Activated T-helper 1 cell treated with anti-CD3 and anti-CD28 coated beads, Interleukin-2, amount 50 U/mL, for 16 hours (primary cell): ENCODE measurements at regions not wholly inside any gene's neighbourhood (a gene's known extent, or its start where the extent isn't known, plus 50 kb on each side); places are given as distances from the start of the nearest gene placed in this dataset.
"Not testable (repeated sequence)": the region's sequence is repeated elsewhere in the genome, so short reads cannot be mapped to it uniquely, and the experiment has no call there.

ENCODE experiments used
- DNase-seq, 2 donors: peaks; one replicate each; pipeline ENCODE4 v3.0.0-alpha.2; 2020; ENCODE audit warnings: low read depth in 1 of 2, low spot score in 1 of 2

- no peak for DNase-seq
Observed at GRCh38 chr13:81610644-81611043, 1269.7 kb upstream of the SPRY2 start.

DNA sequence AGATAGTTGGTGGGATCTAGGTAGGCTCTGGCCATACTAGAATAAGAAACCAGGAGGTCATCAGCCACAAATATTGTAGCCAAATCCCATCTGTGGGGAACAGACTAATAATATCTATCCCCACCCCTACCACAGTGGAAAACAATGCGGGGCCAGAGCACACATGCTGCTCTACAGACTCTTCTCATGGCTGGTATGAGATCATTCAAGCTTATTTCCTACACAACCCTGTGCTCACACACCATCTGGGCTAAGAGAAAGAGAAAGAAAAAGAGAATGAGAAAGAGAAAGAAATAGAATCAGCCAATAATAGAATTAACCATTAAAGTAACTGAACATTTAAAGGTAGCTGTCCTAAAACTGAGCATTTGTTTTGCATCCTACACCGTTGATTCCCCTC lies 1268.4 kb upstream of the SPRY2 start:
- no peak for DNase-seq

- no peak for DNase-seq
Observed at GRCh38 chr13:81606074-81606473, 1265.1 kb upstream of the SPRY2 start.

DNA sequence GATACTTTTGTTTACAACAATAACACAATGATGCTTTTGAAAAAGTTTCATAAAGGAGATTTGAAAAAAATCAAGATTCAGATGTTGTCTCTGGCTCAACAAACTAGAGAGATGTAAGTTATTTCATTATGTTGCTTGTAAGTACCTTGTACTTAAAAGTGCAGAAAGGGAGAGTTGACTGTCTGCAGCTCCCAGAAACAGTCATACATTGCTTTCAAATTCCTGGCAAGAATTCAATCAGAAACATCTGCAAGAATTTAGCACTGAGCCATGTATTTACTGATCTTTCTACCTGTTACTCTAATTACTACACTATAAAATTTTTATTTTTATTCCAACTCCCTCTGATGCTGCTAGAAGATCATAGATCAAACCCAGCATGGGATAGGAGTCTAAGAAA lies 1261.3 kb upstream of the SPRY2 start:
- no peak for DNase-seq

DNA sequence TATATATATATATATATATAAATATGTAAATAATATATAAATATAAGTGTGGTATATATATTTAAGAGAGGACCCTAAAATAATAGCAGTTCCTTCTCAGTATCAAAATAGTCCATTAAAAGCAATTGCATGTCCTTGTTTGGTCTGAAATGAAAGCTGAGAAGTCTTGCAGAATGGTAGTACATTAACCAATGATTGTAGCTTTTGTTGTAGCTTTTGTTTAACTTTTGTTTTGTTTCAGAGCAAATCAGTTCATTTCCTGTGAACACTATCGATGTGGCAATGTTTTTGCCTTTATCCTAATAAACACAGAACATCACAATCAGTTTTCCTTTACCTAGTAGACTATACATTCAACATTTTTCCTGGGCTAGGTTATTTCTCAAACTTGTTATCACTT lies 1256.2 kb upstream of the SPRY2 start:
- DNase-seq, result no peak

GRCh38 chr13:81596224-81596753 lies 1255.4 kb upstream of the SPRY2 start:
- DNase-seq, result no peak

DNA sequence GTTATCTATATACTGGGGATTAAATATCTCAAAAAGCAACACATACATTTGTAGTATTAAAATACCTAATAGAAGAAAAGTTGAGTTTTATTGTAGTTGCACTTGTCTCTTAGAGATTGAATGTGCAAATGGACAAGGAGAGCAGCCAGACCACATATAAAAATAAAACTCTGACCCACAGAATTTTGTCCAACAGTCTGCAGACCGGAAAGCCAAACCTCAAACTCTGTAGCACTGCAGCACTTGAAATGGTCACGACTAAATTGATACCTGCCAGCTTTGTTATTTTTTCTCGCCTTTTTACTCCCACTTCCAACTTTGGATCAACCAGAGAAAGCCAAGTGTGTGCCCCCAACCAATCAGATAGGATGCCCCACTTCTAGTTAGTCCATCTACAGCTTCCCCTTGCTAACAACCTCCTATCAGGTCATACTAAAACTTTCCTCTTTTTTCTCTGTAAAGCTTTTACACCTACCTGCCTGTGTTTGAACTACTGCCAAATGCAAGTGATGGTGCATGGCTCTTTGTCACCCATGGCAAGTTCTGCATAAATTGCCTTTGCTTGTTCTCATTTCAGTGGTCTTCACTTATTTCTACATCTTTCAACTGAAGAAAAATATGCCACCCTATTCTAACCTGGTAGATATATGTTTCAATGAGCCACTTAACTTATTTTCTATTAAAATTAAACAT lies 1250.7 kb upstream of the SPRY2 start:
- DNase-seq, result no peak

GRCh38 chr13:81582381-81582780 lies 1241.5 kb upstream of the SPRY2 start:
- no peak for DNase-seq

DNA sequence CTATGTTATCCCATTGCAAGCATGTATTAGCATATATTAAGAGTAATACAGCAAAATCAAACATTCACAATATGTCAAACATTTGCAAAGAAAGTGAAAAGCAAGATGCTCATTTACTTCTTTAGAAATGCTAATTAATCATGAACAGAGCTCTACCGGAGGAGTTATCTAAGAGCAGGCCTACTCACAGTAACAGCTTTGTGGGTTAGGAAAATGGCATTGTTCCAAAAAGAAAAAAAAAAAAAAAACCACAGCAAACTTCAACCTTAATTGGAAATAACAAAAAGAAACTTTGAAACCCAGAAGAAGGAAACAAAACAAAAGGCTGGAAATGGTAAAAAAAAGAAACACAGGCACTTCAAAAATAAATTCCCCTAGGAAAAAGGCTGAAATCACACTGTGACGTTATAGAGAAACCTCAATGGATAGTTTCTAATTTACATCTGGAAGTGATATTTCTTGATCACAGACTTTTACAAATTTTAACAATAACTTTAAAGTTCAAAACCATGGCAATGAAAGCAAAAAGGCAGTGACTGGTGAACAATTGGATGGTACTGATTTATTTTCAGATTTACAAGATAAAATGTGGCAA lies 1236.8 kb upstream of the SPRY2 start:
- DNase-seq, result no peak

DNA sequence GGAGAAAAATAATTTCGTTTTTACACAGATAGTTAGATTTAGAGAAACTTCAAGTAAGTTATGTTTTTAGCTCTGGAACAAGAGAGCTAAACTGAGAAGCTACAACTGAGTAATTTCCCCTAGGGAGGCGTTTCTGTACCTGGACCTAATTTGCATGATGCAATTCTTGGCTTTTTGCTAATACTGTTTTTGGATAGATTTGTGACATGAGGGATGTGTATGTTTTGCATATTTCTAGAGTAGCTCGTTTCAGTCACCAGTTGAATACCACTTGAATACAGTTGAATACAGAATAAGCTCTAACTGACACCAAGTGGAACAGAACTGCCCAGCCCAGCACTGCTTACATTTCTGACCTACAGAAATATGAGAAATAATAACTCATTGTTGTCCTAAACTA lies 1227.9 kb upstream of the SPRY2 start:
- no peak for DNase-seq

- DNase-seq, result no peak
Observed at GRCh38 chr13:81565849-81566248, 1224.9 kb upstream of the SPRY2 start.

DNA sequence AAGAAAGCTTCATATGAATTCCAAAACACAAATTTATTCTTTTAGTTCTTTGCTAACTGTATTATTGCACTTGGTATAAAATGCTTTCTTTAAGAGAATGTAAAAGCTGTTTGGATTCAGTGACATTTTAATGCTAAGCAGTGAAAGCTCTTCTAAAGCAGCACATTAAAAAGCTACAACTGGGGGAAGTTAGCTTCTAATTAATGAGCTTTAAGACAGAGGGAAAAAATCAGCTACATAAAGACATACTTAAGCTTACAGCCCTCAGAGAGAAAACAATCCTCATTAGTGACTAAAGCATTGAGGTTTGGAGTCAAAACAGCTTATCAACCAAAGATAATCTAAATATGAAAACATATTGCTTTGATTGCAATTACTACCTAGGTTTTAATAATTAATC lies 1222.2 kb upstream of the SPRY2 start:
- no peak for DNase-seq

DNA sequence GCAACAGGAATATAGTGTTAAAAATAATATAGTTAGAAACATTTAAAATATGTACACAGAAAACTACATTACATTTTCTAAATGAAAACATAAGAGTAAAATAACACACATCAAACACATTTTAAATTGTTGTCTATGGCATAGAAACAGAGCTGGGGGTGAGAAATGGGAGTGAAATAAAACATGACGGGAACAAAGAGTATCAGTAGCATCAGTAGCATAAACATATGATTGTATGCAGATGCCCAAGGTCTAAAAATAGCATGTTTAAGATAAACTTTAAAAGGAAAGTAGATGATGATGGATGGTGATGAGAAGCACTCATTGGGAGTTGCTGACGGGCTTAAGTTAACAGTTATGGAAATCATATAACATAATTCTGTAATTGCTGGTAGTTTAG lies 1221.7 kb upstream of the SPRY2 start:
- no peak for DNase-seq

DNA sequence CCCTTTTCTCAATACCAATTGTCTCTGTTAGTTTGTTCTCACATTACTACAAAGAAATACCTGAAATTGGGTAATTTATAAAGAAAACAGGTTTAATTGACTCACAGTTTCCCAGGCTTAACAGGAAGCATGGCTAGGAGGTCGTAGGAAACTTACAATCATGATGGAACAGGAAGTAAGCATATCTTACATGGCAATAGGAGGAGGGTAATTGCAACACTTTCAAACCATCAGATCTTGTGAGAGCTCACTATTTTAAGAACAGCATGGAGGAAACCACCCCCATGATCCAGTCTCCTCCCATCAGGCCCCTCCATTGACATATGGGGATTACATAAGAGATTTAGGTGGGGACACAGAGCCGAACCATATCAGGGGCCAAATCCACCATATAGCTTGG lies 1210.1 kb upstream of the SPRY2 start:
- DNase-seq, result no peak

DNA sequence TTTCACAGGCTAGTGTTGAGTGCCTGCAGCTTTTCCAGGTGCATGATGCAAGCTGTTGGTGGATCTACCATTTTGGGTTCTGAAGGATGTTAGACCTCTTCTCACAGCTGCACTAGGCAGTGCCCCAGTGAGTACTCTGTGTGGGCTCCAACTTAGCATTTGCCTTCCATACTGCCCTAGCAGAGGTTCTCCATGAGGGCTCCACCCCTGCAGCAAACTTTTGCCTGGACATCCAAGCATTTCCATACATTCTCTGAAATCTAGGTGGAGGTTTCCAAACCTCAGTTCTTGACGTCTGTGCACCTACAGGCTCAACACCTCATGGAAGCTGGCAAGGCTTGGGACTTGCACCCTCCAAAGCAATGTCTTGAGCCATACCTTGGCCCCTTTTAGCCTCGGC lies 1205.4 kb upstream of the SPRY2 start:
- DNase-seq, result not testable (repeated sequence)

DNA sequence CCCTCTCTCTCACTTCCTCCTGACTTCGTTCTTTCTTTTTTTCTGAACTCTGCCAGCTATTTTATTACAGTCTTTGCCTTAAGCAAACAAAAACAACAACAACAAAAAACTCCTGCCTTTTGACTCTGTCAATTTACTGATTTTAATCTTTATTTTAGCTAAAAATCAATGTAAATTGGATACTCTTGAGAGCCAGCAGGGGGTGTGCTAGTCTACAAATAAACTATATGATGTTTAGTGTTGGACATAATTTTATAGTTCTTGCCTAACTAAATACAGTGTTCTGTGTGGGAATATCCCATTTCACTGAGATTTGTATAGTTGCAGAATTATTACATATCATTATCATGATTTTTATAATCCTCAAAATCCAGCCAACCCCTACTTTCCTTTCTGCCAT lies 1199.9 kb upstream of the SPRY2 start:
- DNase-seq, result no peak

DNA sequence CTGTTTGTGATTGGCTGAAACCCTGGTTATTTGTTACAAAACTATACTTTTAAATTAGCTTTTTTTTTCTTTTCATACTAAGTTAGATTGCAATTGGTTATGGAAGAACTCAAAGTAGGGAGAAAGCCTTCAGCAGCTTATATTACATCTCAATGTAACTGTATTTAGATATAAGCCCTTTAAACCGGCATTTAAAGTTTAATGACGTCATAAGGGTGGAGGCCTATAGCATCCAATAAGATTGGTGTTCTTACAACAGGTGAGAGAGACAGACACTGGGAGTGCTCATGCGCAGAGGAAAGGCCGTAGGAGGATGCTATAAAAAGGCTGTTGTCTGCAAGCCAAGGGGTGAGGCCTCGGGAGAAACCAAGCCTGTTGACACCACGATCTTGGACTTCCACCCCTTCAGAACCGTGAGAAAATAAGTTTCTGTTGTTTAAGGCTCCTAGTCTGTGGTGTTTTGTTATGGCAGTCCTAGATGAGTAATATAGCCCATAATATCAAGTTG lies 1198.8 kb upstream of the SPRY2 start:
- DNase-seq, result no peak

DNA sequence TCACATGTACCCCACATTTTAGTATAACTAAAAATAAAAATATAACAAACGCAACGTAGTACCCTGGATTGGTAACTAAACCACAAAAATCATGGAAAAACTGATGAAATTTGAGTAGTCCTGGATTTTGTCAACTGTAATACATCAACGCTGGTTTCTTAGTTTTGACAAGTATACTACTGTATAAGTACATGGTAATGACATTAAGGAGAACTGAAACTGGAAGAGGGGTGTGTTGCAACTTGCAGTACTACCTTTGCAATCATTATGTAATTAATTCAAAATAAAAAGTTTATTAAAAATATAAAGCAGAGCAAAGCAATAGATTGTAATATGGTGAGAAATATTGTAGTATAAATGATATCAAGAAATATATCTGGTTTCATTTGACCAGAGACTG lies 1158.0 kb upstream of the SPRY2 start:
- no peak for DNase-seq

DNA sequence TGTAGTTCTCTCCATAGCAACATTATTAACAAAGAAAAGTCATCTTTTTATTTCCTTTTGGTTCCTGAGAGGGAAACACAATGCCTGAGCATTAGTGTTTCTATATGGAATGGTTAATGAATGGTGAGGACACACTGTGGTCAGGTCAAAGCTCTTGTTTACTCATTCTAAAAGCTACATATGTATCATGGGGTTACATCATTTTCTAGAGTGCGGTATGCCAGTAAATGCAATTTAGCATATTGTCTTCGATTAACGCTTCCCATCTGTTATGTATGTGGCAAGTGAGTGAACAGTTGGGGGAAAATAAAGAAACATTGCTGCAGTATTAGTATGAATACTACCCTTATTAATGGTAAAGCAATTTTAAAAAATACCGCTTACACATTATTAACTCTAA lies 1152.2 kb upstream of the SPRY2 start:
- DNase-seq, result no peak

DNA sequence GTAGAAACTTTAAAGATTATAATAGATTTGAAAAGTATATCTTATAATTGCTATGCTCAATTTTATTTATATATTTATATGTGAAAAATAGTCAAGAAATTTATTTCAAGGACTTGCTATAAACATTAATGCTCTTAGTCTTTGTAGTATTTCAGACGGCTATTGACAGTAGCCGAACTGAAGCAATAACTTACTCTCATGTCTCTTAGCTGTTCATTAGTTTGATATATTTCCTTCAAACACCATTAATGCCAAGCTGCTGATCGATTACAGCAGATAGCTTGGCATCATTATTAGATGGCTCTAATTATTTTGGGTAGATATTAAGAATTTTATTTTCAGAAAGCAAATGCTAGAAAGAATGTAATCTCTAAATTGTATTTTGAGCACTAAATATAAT lies 1151.5 kb upstream of the SPRY2 start:
- DNase-seq, result no peak

DNA sequence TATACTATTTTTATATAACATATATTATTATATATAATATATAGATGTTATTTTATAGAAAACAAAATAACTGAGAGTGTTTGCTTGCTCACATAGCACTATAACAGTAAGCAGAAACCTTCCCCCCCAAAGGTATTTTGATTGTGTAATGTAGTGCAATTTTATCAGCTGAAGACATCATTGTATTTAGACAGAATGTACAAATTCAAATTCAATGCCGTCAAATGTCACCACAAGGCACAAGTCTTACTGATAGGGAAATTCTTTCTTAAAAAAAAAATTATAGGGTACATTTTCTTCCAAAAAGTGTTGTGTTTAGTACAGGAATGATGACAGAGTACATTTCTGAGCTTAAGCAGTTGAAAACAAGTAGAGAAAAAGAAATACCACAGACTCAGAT lies 1147.1 kb upstream of the SPRY2 start:
- no peak for DNase-seq

DNA sequence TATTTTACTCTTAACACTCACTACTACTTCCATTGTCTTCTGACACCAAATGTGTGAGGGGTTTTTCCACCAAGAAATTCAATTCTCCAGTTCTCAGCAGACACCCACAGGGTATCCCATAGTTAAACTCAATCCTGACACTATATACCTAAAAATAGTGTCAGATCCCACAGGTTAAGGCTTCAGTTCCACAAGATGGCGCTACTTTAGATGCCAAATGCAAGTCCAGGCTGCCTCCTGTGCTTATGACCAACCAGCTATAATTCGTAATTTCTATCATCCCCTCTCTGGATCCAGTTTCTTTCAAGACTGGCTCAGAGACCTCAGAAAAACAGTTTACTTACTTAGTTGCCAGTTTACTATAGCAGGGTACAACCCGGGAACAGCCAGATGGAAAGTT lies 1146.2 kb upstream of the SPRY2 start:
- no peak for DNase-seq

- DNase-seq, result no peak
Observed at GRCh38 chr13:81480634-81481033, 1139.7 kb upstream of the SPRY2 start.
